ENCODE measurements at regions not wholly inside any gene's neighbourhood (a gene's known extent, or its start where the extent isn't known, plus 50 kb on each side); places are given as distances from the start of the nearest gene placed in this dataset.

DNA sequence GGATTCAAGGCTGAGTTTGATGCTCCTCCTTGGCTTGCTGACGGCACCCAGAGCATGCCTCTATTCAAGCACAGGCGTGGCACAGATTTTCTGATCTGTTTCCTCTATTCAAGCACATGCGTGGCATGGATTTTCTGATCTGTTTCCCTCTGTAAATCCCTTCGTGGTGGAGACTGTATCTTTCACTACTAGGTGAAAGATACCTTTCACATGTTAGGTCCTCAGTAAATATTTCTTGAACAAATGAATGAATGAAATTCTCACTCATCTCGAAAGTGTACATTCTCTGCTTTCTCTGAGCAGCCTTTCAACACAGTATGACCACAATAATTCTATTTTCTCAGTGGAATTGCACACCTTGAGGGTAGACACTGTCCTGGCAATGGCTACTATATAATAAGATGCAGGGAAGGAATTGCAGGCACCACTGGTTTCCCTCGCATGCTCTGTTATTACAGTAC is 72.6 kb upstream of the F13A1 start:
- no peak for TF ChIP-seq SIN3A (IDR thresholded peaks at IDR 0.05; ENCODE audit: low read depth)
- no peak for TF ChIP-seq ZNF274 (IDR thresholded peaks at IDR 0.05; ENCODE audit: low read depth, low read length)
- TF ChIP-seq YY1 (IDR thresholded peaks at IDR 0.05; ENCODE audit: extremely low read depth, insufficient replicate concordance, low read depth, low read length): no peak
- TF ChIP-seq, protein P1, sequence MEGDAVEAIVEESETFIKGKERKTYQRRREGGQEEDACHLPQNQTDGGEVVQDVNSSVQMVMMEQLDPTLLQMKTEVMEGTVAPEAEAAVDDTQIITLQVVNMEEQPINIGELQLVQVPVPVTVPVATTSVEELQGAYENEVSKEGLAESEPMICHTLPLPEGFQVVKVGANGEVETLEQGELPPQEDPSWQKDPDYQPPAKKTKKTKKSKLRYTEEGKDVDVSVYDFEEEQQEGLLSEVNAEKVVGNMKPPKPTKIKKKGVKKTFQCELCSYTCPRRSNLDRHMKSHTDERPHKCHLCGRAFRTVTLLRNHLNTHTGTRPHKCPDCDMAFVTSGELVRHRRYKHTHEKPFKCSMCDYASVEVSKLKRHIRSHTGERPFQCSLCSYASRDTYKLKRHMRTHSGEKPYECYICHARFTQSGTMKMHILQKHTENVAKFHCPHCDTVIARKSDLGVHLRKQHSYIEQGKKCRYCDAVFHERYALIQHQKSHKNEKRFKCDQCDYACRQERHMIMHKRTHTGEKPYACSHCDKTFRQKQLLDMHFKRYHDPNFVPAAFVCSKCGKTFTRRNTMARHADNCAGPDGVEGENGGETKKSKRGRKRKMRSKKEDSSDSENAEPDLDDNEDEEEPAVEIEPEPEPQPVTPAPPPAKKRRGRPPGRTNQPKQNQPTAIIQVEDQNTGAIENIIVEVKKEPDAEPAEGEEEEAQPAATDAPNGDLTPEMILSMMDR (IDR thresholded peaks at IDR 0.05 in 2 of 3, conservative IDR thresholded peaks at IDR 0.05 in 1 of 3; ENCODE audit: borderline replicate concordance in 1 of 3, insufficient read depth in 1 of 3, low read depth in 2 of 3, low read length in 2 of 3): no peak
- TF ChIP-seq JUND (IDR thresholded peaks at IDR 0.05): no peak
- TF ChIP-seq ZBTB33 (IDR thresholded peaks at IDR 0.05; ENCODE audit: extremely low read depth, insufficient replicate concordance, low read length): no peak
- no peak for TF ChIP-seq POLR2AphosphoS5 (IDR thresholded peaks at IDR 0.05; ENCODE audit: low read depth, low read length)
- no peak for TF ChIP-seq EZH2 (IDR thresholded peaks at IDR 0.05)
- TF ChIP-seq POLR2A (IDR thresholded peaks at IDR 0.05; ENCODE audit: borderline replicate concordance, extremely low read depth, insufficient read depth, insufficient read length): no peak
- no peak for TF ChIP-seq TCF7L2 (IDR thresholded peaks at IDR 0.05; ENCODE audit: borderline replicate concordance, extremely low read depth, insufficient read depth, insufficient read length)
- no peak for TF ChIP-seq EZH2phosphoT487 (IDR thresholded peaks at IDR 0.05; ENCODE audit: borderline replicate concordance)
- TF ChIP-seq, protein P2, sequence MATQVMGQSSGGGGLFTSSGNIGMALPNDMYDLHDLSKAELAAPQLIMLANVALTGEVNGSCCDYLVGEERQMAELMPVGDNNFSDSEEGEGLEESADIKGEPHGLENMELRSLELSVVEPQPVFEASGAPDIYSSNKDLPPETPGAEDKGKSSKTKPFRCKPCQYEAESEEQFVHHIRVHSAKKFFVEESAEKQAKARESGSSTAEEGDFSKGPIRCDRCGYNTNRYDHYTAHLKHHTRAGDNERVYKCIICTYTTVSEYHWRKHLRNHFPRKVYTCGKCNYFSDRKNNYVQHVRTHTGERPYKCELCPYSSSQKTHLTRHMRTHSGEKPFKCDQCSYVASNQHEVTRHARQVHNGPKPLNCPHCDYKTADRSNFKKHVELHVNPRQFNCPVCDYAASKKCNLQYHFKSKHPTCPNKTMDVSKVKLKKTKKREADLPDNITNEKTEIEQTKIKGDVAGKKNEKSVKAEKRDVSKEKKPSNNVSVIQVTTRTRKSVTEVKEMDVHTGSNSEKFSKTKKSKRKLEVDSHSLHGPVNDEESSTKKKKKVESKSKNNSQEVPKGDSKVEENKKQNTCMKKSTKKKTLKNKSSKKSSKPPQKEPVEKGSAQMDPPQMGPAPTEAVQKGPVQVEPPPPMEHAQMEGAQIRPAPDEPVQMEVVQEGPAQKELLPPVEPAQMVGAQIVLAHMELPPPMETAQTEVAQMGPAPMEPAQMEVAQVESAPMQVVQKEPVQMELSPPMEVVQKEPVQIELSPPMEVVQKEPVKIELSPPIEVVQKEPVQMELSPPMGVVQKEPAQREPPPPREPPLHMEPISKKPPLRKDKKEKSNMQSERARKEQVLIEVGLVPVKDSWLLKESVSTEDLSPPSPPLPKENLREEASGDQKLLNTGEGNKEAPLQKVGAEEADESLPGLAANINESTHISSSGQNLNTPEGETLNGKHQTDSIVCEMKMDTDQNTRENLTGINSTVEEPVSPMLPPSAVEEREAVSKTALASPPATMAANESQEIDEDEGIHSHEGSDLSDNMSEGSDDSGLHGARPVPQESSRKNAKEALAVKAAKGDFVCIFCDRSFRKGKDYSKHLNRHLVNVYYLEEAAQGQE (IDR thresholded peaks at IDR 0.05; ENCODE audit: low read depth): no peak
- TF ChIP-seq, protein P3, sequence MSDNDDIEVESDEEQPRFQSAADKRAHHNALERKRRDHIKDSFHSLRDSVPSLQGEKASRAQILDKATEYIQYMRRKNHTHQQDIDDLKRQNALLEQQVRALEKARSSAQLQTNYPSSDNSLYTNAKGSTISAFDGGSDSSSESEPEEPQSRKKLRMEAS (IDR thresholded peaks at IDR 0.05): no peak

Measured in HCT116 (cell line).